ENCODE measurements at regions not wholly inside any gene's neighbourhood (a gene's known extent, or its start where the extent isn't known, plus 50 kb on each side); places are given as distances from the start of the nearest gene placed in this dataset.

GRCh38 chr22:19592464-19592863 is 68.3 kb upstream of the CLDN5 start:
- DNase-seq (ENCODE audit: low read depth, low spot score): no peak
- ChIA-PET CTCF (interaction anchor here (1.0 kb wide), 1 partner anchor 38 kb away, joined by 4 read pairs; no protein-coding TSS in a partner anchor), POLR2A (no interaction called here)
- TF ChIP-seq, protein P1, sequence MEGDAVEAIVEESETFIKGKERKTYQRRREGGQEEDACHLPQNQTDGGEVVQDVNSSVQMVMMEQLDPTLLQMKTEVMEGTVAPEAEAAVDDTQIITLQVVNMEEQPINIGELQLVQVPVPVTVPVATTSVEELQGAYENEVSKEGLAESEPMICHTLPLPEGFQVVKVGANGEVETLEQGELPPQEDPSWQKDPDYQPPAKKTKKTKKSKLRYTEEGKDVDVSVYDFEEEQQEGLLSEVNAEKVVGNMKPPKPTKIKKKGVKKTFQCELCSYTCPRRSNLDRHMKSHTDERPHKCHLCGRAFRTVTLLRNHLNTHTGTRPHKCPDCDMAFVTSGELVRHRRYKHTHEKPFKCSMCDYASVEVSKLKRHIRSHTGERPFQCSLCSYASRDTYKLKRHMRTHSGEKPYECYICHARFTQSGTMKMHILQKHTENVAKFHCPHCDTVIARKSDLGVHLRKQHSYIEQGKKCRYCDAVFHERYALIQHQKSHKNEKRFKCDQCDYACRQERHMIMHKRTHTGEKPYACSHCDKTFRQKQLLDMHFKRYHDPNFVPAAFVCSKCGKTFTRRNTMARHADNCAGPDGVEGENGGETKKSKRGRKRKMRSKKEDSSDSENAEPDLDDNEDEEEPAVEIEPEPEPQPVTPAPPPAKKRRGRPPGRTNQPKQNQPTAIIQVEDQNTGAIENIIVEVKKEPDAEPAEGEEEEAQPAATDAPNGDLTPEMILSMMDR (IDR thresholded peaks at IDR 0.05; ENCODE audit: insufficient read depth, low read length, missing control alignments): no peak
- H3K4me3 ChIP-seq (ENCODE audit: low read depth, low read length): no peak overlapping the region

- no peak overlapping the region for H3K4me3 ChIP-seq (ENCODE audit: low read depth, low read length)
- TF ChIP-seq, protein P1 (IDR thresholded peaks at IDR 0.05; ENCODE audit: insufficient read depth, low read length, missing control alignments): no peak
- ChIA-PET POLR2A (no interaction called here), CTCF (interaction anchor here (1.1 kb wide), 1 partner anchor 36 kb away, joined by 6 read pairs; no protein-coding TSS in a partner anchor)
- no peak for DNase-seq (ENCODE audit: low read depth, low spot score)
These were observed 69.9 kb upstream of the CLDN5 start for GRCh38 chr22:19593991-19594569.

GRCh38 chr22:19595532-19595931 is 71.3 kb upstream of the CLDN5 start:
- ChIA-PET POLR2A (no interaction called here), CTCF (interaction anchor here (0.7 kb wide), 1 partner anchor 34 kb away, joined by 3 read pairs; no protein-coding TSS in a partner anchor)
- no peak for DNase-seq (ENCODE audit: low read depth, low spot score)
- H3K4me3 ChIP-seq (ENCODE audit: low read depth, low read length): no peak overlapping the region
- TF ChIP-seq, protein P1 (IDR thresholded peaks at IDR 0.05; ENCODE audit: insufficient read depth, low read length, missing control alignments): no peak

GRCh38 chr22:19596680-19597398 is 72.6 kb upstream of the CLDN5 start:
- ChIA-PET POLR2A (no interaction called here), CTCF (no interaction called here)
- TF ChIP-seq, protein P1 (IDR thresholded peaks at IDR 0.05; ENCODE audit: insufficient read depth, low read length, missing control alignments): no peak
- DNase-seq (ENCODE audit: low read depth, low spot score): no peak
- no peak overlapping the region for H3K4me3 ChIP-seq (ENCODE audit: low read depth, low read length)

DNA sequence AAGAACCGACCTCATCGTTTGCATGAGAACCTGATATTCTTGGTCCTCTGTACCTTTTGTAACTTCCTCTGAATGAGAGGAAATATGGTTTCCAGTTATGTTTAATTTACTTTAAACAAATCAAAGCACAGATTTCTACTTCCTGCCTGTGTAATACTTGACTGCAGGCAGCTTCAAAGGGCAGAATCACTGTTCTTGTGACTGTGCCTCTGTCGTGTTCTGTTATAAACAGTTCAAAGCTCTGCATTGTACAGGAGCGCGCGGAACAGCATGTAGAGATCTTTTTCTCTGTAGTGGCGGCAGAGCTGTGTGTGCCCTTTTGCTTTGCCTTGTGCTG is 73.2 kb upstream of the CLDN5 start:
- ChIA-PET CTCF (no interaction called here), POLR2A (no interaction called here)
- no peak for DNase-seq (ENCODE audit: low read depth, low spot score)
- no peak overlapping the region for H3K4me3 ChIP-seq (ENCODE audit: low read depth, low read length)
- TF ChIP-seq, protein P1 (IDR thresholded peaks at IDR 0.05; ENCODE audit: insufficient read depth, low read length, missing control alignments): no peak

GRCh38 chr22:19598054-19598855 is 74.0 kb upstream of the CLDN5 start:
- CTCF ChIA-PET: no interaction called here
- TF ChIP-seq, protein P1 (IDR thresholded peaks at IDR 0.05; ENCODE audit: insufficient read depth, low read length, missing control alignments): no peak

More at GRCh38 chr22:19598054-19598855, 74.0 kb upstream of the CLDN5 start:
- POLR2A ChIA-PET: no interaction called here
- H3K4me3 ChIP-seq (ENCODE audit: low read depth, low read length): no peak overlapping the region
- DNase-seq (ENCODE audit: low read depth, low spot score): no peak
